ENCODE measurements at regions not wholly inside any gene's neighbourhood (a gene's known extent, or its start where the extent isn't known, plus 50 kb on each side); places are given as distances from the start of the nearest gene placed in this dataset.

GRCh38 chr6:12431023-12431422, 140.9 kb downstream of the EDN1 start:
- TF ChIP-seq EP300 (conservative IDR thresholded peaks at IDR 0.05; ENCODE audit: poor library complexity, severe bottlenecking) (no peak), POLR2AphosphoS5 (IDR thresholded peaks at IDR 0.05) (no peak), EZH2 (IDR thresholded peaks at IDR 0.05; ENCODE audit: borderline replicate concordance, insufficient read depth, low read length, poor library complexity, severe bottlenecking) (no peak), CTCF (IDR thresholded peaks at IDR 0.05; ENCODE audit: poor library complexity, severe bottlenecking) (no peak), TAF1 (IDR thresholded peaks at IDR 0.05; ENCODE audit: low read depth) (no peak), SMC3 (conservative IDR thresholded peaks at IDR 0.05; ENCODE audit: poor library complexity) (no peak), RAD21 (conservative IDR thresholded peaks at IDR 0.05) (no peak)
